ENCODE measurements at regions not wholly inside any gene's neighbourhood (a gene's known extent, or its start where the extent isn't known, plus 50 kb on each side); places are given as distances from the start of the nearest gene placed in this dataset.

DNA sequence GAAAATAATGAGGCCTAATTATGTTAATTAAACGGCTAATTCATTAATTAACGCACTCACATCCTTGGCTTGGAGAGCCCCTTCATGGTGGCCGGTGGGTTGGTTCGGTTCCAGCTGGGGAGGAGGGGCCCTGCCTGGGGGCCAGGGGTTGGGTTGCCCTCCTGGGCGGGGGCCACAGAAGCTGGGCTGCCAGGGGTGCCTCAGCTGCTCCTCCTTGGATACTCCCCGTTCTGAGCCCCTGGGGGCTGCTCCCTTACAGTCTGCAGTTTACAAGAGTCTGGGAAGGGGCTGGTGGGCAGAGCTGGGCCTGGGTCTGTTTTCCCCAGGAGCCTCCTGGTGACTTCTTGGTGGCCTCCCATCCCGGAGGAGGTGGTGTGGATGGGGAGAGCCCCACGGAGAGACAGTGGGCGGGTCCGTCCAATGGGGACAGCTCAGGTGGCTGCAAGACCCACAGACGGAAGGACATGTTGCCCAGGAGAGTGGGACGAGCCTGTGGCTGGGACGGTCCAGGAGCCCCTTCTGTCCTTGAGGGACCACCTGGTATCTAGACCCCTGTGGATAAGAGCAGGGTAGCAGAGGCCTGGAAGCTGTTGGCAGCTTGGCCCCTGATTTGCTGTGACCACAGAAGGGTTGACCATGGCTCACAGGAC, 277.5 kb downstream of the PBX3 start:
- no peak for TF ChIP-seq EZH2 (IDR thresholded peaks at IDR 0.05; ENCODE audit: borderline replicate concordance, insufficient read depth, low read depth, low read length, poor library complexity, severe bottlenecking)
- no peak for TF ChIP-seq CTCF (IDR thresholded peaks at IDR 0.05)
